ENCODE measurements at regions not wholly inside any gene's neighbourhood (a gene's known extent, or its start where the extent isn't known, plus 50 kb on each side); places are given as distances from the start of the nearest gene placed in this dataset.

- TF ChIP-seq CTCF (IDR thresholded peaks at IDR 0.05) = no peak
- no peak for TF ChIP-seq POLR2A (IDR thresholded peaks at IDR 0.05)
Measured at GRCh38 chr9:108080285-108080684, 590.7 kb upstream of the KLF4 start.

All from vagina (tissue), 2 donors.